ENCODE measurements at regions not wholly inside any gene's neighbourhood (a gene's known extent, or its start where the extent isn't known, plus 50 kb on each side); places are given as distances from the start of the nearest gene placed in this dataset.
"Not testable (repeated sequence)": the region's sequence is repeated elsewhere in the genome, so short reads cannot be mapped to it uniquely, and the experiment has no call there.

DNA sequence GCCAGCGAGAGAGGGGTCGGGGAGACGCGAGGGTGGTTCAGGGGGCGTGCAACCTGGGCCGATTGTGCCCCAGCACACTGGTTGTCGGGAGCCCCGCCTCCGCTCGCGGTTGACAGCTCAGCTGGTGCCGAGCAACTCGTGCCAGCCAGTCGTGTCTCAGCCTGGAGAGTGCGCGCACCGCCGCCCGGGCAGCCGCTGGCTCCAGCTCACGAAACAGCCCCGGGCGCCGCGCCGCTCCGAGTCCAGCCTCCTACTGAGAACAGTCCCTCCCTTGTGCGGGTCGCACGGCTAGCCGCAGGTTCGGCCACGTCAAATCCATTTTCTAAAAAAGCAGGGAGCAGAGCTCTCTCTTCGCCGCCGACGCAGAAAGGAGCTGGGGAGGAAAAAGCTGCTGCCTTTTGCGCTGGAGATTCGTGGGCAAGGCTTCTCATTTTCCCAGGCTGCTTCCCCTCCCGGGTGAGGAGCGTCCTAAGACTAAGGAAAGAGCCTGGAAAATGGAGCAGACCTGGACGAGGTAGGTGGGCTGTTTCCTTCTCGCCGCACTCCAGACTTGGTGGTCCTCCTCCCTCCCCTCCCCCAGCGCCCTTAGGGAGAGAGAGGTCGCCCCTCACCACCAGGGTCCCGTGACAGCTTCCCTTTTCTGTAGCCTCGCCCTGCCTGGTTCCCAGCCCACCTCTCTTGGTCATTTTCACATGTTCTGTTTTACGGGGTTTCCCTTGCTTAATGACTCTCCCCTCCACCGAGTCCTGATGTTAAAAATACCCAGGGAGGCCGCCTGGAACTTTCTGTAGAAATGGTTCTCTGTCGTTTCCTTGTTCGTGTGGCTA is 56.7 kb upstream of the SEC22B start:
- CTCF ChIA-PET; H3K4me1 ChIP-seq (ENCODE audit: insufficient read depth, low read length); H3K36me3 ChIP-seq (ENCODE audit: insufficient read depth, low read length); H3K4me1 Mint-ChIP-seq (ENCODE audit: low read depth); DNase-seq; H3K4me3 ChIP-seq (ENCODE audit: low read length); H3K27me3 Mint-ChIP-seq; POLR2A ChIA-PET; H3K36me3 Mint-ChIP-seq (ENCODE audit: low read depth); H3K9me3 Mint-ChIP-seq; H3K27ac Mint-ChIP-seq; H3K27me3 ChIP-seq (ENCODE audit: control insufficient read depth in 1 of 2, insufficient read depth in 2 of 2, low read length in 2 of 2); intact Hi-C loops (cut with DNase I, micrococcal nuclease); H3K9me3 ChIP-seq (ENCODE audit: control insufficient read depth in 1 of 2, insufficient read depth in 1 of 2, low read length in 2 of 2); H3K27ac ChIP-seq (ENCODE audit: low read depth in 1 of 2, low read length in 2 of 2); H3K4me3 Mint-ChIP-seq: not testable (repeated sequence)
- ATAC-seq (ENCODE audit: poor library complexity), result peak; percentile 98

DNA sequence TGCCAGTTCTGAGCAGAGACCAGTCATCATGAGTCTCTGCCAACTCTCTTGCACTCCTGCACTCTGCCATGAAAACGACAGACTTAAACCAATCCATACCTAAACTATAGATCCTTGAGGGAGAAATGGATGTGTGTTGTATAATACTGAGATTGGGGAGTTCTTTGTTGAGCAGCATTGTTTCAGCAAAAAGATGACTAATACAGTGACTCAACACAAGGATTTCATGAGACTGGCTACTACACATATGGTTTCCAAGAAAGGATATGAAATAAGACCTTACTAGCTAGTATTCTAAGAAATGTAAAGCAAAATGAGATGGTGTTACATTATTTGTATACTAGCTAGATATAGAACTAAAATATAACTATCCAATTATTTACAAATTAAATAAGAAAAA is 53.5 kb upstream of the SEC22B start:
- H3K27me3 ChIP-seq (ENCODE audit: control insufficient read depth in 1 of 2, insufficient read depth in 2 of 2, low read length in 2 of 2); H3K27ac Mint-ChIP-seq; intact Hi-C loops (cut with DNase I, micrococcal nuclease); H3K4me3 ChIP-seq (ENCODE audit: low read length); H3K9me3 Mint-ChIP-seq; H3K36me3 Mint-ChIP-seq (ENCODE audit: low read depth); POLR2A ChIA-PET; H3K9me3 ChIP-seq (ENCODE audit: control insufficient read depth in 1 of 2, insufficient read depth in 1 of 2, low read length in 2 of 2); H3K4me3 Mint-ChIP-seq; H3K4me1 ChIP-seq (ENCODE audit: insufficient read depth, low read length); H3K36me3 ChIP-seq (ENCODE audit: insufficient read depth, low read length); DNase-seq; CTCF ChIA-PET; H3K27ac ChIP-seq (ENCODE audit: low read depth in 1 of 2, low read length in 2 of 2); ATAC-seq (ENCODE audit: poor library complexity); H3K27me3 Mint-ChIP-seq; H3K4me1 Mint-ChIP-seq (ENCODE audit: low read depth): not testable (repeated sequence)
